RCC 7860 (cell line): ENCODE measurements at regions not wholly inside any gene's neighbourhood (a gene's known extent, or its start where the extent isn't known, plus 50 kb on each side); places are given as distances from the start of the nearest gene placed in this dataset.

Experiments
- DNase-seq: peaks from one replicate; pipeline ENCODE4 v3.0.0-alpha.2; 2015; ENCODE audit warnings: low spot score
- FAIRE-seq: peaks from 2 replicates; lab custom pipeline; 2012; peaks lifted over from hg19 to GRCh38; lab: Jason Lieb, UNC

DNA sequence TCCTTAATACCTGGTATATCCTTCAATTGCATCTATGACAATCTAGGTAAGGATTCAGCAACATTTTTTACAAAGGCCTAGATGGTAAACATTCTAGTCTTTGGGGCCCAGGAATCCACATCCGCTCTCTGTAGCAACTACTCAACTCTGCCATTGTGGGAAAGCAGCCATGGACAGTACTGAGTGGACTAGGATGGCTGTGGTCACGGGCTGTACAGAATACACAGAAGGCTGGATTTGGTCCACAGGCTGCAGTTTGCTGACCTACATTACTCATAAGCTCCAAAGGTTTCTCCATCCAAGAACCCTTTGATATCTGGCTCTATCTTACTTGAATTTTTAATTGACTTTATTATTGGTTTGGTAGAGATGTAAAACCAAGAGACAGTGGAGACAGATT is 418.3 kb upstream of the LRRTM1 start:
- no peak for DNase-seq
- no peak for FAIRE-seq

DNA sequence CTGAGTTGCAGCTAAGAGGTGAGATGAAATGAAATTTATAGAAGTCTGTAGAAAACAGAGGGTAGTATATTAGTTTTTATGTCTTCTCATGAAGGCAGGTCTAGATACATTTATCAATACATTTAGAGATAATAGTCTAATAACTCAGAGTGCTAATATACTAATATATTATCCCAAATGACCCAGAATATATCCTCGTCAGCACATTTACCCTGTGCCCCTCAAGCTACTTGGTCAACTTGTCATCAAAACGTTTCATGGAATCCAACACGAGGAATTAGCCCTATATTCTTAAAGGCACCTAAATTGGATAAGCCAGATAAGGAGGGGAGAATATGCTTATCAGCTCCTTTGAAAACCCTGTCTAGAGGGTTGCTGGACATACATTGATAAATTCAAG is 415.1 kb upstream of the LRRTM1 start:
- no peak for FAIRE-seq
- no peak for DNase-seq

DNA sequence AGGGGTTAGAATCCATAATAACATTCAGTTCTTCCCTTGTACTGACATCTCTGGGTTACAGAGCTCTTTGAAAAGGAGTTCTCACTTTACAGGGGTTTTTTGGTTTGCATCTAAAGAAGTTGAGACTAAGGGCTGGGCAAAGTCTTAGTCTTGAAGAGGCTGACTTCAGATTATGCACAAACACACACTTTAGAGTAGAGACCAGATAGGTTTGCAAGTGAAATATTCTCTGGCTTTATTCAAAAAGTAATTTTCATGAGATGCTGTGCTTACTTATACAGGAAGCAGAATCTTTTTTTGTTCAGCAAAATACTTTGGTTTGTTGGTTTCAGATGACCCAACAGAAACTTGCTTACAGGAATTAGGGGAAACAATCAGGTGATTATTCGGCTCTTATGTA is 410.9 kb upstream of the LRRTM1 start:
- DNase-seq (no peak), FAIRE-seq (no peak)

DNA sequence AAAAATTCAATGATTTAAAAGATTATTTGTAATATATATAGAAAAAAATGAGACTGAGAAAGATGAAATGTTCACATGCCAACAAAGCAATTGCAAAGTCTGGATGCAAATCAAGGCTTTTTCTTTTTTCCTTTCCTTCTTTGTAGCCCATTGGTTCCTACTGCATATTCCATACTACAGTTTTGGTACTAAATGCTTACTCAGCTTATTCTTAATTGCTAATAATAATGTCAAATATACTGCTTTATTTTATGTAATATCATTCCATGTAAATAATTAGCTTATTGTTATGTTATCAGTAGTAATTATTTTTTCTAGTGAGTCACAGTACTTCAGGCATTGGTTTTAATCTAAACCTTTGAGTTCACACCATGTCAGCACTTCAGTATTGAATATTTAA is 407.4 kb upstream of the LRRTM1 start:
- DNase-seq, result no peak
- no peak for FAIRE-seq

DNA sequence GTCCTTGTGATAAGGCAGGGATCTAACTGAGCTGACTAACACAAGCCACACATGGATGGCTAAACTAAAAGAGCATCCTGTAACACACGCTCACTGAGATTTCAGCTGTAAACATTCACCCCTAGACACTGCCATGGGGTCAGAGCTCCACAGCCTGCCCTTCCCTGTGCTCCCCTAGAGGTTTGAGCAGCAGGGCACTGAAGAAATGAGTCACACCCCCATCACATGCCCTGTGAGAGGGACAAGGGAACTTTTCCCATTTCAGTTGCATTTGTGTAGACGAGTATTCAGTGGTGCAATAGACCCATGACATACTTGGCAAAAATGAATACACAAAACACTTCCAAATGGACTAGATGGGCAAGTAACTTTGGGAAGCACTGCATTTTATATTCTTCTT is 402.4 kb upstream of the LRRTM1 start:
- no peak for DNase-seq
- no peak for FAIRE-seq

DNA sequence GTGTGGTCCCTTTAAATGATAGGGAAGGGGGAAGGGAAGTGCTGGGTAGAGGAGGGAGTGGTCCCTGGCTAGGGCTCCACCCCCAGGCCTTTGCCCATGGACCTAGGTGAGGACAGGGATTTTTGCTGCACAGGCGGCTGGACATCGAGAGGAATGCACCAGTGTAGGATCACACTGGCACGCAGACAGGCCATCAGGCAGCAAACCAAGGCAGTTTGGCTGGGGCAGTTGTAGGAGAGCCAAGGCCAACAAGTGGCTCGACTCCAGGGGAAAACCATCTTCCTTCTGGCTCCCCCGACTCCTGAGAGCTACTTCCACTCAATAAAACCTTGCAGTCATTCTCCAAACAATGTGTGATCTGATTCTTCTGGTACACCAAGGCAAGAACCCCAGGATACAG is 402.0 kb upstream of the LRRTM1 start:
- FAIRE-seq, result no peak
- no peak for DNase-seq

DNA sequence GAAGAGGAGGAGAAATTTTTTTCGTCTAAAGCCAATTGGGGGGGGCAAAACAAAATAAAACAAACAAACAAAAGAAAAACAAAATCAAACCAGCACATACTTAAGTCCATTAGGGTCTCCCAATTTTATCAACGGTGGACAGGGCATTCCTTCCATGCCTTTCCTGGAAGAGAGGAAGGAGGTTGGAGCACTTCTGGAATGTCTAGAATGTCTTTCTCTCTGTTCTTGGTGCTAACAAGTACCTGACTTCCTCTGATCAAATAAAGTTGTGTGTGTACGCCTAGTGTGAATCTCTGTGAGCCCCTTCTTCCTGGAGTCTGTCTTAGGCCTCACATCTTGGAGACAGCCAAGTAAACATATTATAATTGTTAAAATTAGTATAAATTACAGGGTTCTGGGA is 399.0 kb upstream of the LRRTM1 start:
- DNase-seq (no peak), FAIRE-seq (no peak)

DNA sequence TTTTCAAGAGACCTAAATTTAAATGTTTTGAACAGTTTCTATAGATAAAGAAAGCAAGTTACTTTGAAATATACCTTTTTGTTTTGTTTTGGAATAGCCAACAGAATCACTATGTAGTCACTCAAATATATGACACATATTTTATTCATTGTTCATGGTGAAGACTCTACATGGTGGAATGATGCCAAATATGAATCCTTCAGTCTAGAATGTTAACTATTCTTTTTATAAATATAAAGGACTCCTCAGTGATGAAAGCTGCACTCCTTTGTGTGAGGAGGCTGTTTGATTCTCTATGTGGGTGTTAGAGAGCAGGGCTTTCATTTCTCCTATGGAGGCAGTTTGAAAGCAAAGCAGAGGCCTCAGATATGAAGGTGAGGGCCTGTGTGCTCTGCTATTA is 396.4 kb upstream of the LRRTM1 start:
- FAIRE-seq (no peak), DNase-seq (no peak)
